HG03060 (cell line): ENCODE measurements at regions not wholly inside any gene's neighbourhood (a gene's known extent, or its start where the extent isn't known, plus 50 kb on each side); places are given as distances from the start of the nearest gene placed in this dataset.

Experiments
- ATAC-seq: cut with Tn5 transposase; IDR thresholded peaks from one replicate; pipeline ENCODE4 v1.9.1; 2021; ENCODE audit warnings: low read depth, moderate number of reproducible peaks; ENCODE audit not compliant: unreplicated experiment

- no peak for ATAC-seq
These were observed 450.1 kb upstream of the THBS1 start for GRCh38 chr15:39130556-39131379.

- no peak for ATAC-seq
These were observed 449.3 kb upstream of the THBS1 start for GRCh38 chr15:39131609-39132008.

- no peak for ATAC-seq
These were observed 448.8 kb upstream of the THBS1 start for GRCh38 chr15:39132070-39132469.

- ATAC-seq, result no peak
These were observed 447.8 kb upstream of the THBS1 start for GRCh38 chr15:39132954-39133600.

- no peak for ATAC-seq
These were observed 446.6 kb upstream of the THBS1 start for GRCh38 chr15:39134282-39134681.

GRCh38 chr15:39135989-39136388 lies 444.9 kb upstream of the THBS1 start:
- no peak for ATAC-seq

GRCh38 chr15:39139431-39140059 lies 441.3 kb upstream of the THBS1 start:
- ATAC-seq, result no peak

- ATAC-seq, result no peak
These were observed 440.7 kb upstream of the THBS1 start for GRCh38 chr15:39140060-39140604.

GRCh38 chr15:39142500-39142899 lies 438.4 kb upstream of the THBS1 start:
- ATAC-seq, result no peak

GRCh38 chr15:39143479-39143878 lies 437.4 kb upstream of the THBS1 start:
- no peak for ATAC-seq

- no peak for ATAC-seq
These were observed 436.8 kb upstream of the THBS1 start for GRCh38 chr15:39144051-39144450.

- ATAC-seq, result no peak
These were observed 436.0 kb upstream of the THBS1 start for GRCh38 chr15:39144613-39145499.

GRCh38 chr15:39145854-39146625 lies 434.8 kb upstream of the THBS1 start:
- ATAC-seq, result no peak

- no peak for ATAC-seq
These were observed 431.2 kb upstream of the THBS1 start for GRCh38 chr15:39149636-39150150.

GRCh38 chr15:39151545-39151944 lies 429.3 kb upstream of the THBS1 start:
- no peak for ATAC-seq

GRCh38 chr15:39153058-39153714 lies 427.7 kb upstream of the THBS1 start:
- no peak for ATAC-seq

GRCh38 chr15:39153716-39154115 lies 427.2 kb upstream of the THBS1 start:
- ATAC-seq, result no peak

- ATAC-seq, result no peak
These were observed 426.6 kb upstream of the THBS1 start for GRCh38 chr15:39154227-39154638.

- ATAC-seq, result no peak
These were observed 426.1 kb upstream of the THBS1 start for GRCh38 chr15:39154776-39155175.
